Keratinocyte (primary cell): ENCODE measurements at regions not wholly inside any gene's neighbourhood (a gene's known extent, or its start where the extent isn't known, plus 50 kb on each side); places are given as distances from the start of the nearest gene placed in this dataset.

ENCODE experiments used
- DNase-seq: peaks from one replicate; pipeline ENCODE4 v3.0.0-alpha.2; 2011; ENCODE audit warnings: low read depth, missing footprints, low spot score
- FAIRE-seq: peaks from 2 replicates; lab custom pipeline; 2011; peaks lifted over from hg19 to GRCh38; lab: Jason Lieb, UNC
- H2AFZ ChIP-seq: 2 replicates; pipeline ENCODE4 v1.6.0; 2012; ENCODE audit warnings: low read length, control low read depth, inconsistent platforms; ENCODE audit not compliant: control insufficient read depth
- H3K27ac ChIP-seq: 2 replicates; pipeline ENCODE4 v1.5.1; 2011; ENCODE audit warnings: low read length; ENCODE audit not compliant: control insufficient read depth, insufficient read depth
- H3K27me3 ChIP-seq: 3 replicates; pipeline ENCODE4 v1.6.0; 2011; ENCODE audit warnings: low read length; ENCODE audit not compliant: control insufficient read depth, insufficient read depth; ENCODE audit errors: extremely low read depth
- H3K36me3 ChIP-seq, 2 experiments: 2 replicates in 1 of 2; 3 replicates in 1 of 2; pipeline ENCODE4 v1.5.1; 2011; ENCODE audit warnings: low read length in 2 of 2, mild to moderate bottlenecking in 1 of 2; ENCODE audit not compliant: control insufficient read depth in 2 of 2, insufficient read depth in 2 of 2; ENCODE audit errors: extremely low read depth in 1 of 2
- H3K4me1 ChIP-seq: 3 replicates; pipeline ENCODE4 v1.5.1; 2011; ENCODE audit warnings: low read length; ENCODE audit not compliant: control insufficient read depth, insufficient read depth; ENCODE audit errors: extremely low read depth
- H3K4me2 ChIP-seq: 3 replicates; pipeline ENCODE4 v1.6.0; 2011; ENCODE audit warnings: low read depth, low read length; ENCODE audit not compliant: control insufficient read depth, insufficient read depth; ENCODE audit errors: extremely low read depth
- H3K4me3 ChIP-seq, 3 experiments: fragments of 200-600 bp in 1 of 3; sonication (generic) in 1 of 3; 2 replicates in 2 of 3; 3 replicates in 1 of 3; pipeline ENCODE4 v1.5.1; 2011 to 2016; ENCODE audit warnings: low read length in 3 of 3, mild to moderate bottlenecking in 3 of 3, control low read depth in 2 of 3, inconsistent platforms in 1 of 3, low read depth in 1 of 3, mixed read lengths in 1 of 3, mixed run types in 1 of 3, moderate library complexity in 1 of 3; ENCODE audit not compliant: control insufficient read depth in 2 of 3, insufficient read depth in 2 of 3; ENCODE audit errors: extremely low read depth in 1 of 3
- H3K79me2 ChIP-seq: 2 replicates; pipeline ENCODE4 v1.6.0; 2012; ENCODE audit warnings: low read length; ENCODE audit not compliant: control insufficient read depth, insufficient read depth
- H3K9ac ChIP-seq: 3 replicates; pipeline ENCODE4 v1.6.0; 2011; ENCODE audit warnings: low read length; ENCODE audit not compliant: control insufficient read depth, insufficient read depth; ENCODE audit errors: extremely low read depth
- H3K9me1 ChIP-seq: 3 replicates; pipeline ENCODE4 v1.6.0; 2011; ENCODE audit warnings: low read length; ENCODE audit not compliant: control insufficient read depth, insufficient read depth; ENCODE audit errors: extremely low read depth
- H3K9me3 ChIP-seq: 2 replicates; pipeline ENCODE4 v1.5.1; 2012; ENCODE audit warnings: low read depth, low read length; ENCODE audit not compliant: control insufficient read depth
- H4K20me1 ChIP-seq: 3 replicates; pipeline ENCODE4 v1.6.0; 2011; ENCODE audit warnings: low read length; ENCODE audit not compliant: control insufficient read depth, insufficient read depth; ENCODE audit errors: extremely low read depth
- CTCF ChIP-seq, 3 experiments: IDR thresholded peaks in 1 of 3; conservative IDR thresholded peaks in 1 of 3; optimal IDR thresholded peaks in 1 of 3; 2 replicates in 2 of 3; 3 replicates in 1 of 3; pipeline versions ENCODE3 to v1.5.1; 2011; ENCODE audit warnings: low read length in 3 of 3, mild to moderate bottlenecking in 3 of 3, moderate library complexity in 2 of 3, control low read depth in 1 of 3, inconsistent platforms in 1 of 3; ENCODE audit not compliant: insufficient read depth in 2 of 3; ENCODE audit errors: extremely low read depth in 1 of 3
- EZH2 ChIP-seq: IDR thresholded peaks from one replicate; pipeline ENCODE4 v1.6.1; 2012; ENCODE audit warnings: inconsistent platforms, mild to moderate bottlenecking, low read length, moderate library complexity
- dilution Hi-C: fragments of 300-500 bp; cut with MboI; formaldehyde crosslinking; loops from one replicate; pipeline ENCODE4 v1.7.0; 2020; ENCODE audit warnings: low sequenced_read_pairs; ENCODE audit not compliant: extremely low pct_ligation_motif_present

GRCh38 chr20:43357352-43357751 is 100.3 kb upstream of the SRSF6 start:
- FAIRE-seq (no peak), DNase-seq (no peak)
- Histone ChIP-seq H3K9me1 (no peaks in the 10 kb centered on the region), H3K9me3 (no peaks in the 10 kb centered on the region), H3K4me3 (no peak overlapping the region), H3K4me1 (no peaks in the 10 kb centered on the region), H3K9ac (no peak overlapping the region), H2AFZ (no peak overlapping the region), H4K20me1 (no peaks in the 10 kb centered on the region), H3K27ac (no peak overlapping the region), H3K36me3 (no peaks in the 10 kb centered on the region), H3K27me3 (no peaks in the 10 kb centered on the region), H3K4me2 (no peak overlapping the region), H3K79me2 (no peaks in the 10 kb centered on the region)
- dilution Hi-C loops = no loop called here
- TF ChIP-seq CTCF (optimal IDR thresholded peaks at IDR 0.05 in 1 of 3, IDR thresholded peaks at IDR 0.05 in 1 of 3, conservative IDR thresholded peaks at IDR 0.05 in 1 of 3; ENCODE audit: extremely low read depth in 1 of 3, insufficient read depth in 2 of 3, low read length in 3 of 3) (no peak), EZH2 (no peak)

- Histone ChIP-seq H3K27me3 (no peaks in the 10 kb centered on the region), H3K9me3 (no peaks in the 10 kb centered on the region), H3K36me3 (no peaks in the 10 kb centered on the region), H3K4me3 (no peak overlapping the region), H3K79me2 (no peaks in the 10 kb centered on the region), H3K9ac (no peak overlapping the region), H3K4me1 (no peaks in the 10 kb centered on the region), H2AFZ (no peak overlapping the region), H3K27ac (no peak overlapping the region), H3K9me1 (no peaks in the 10 kb centered on the region), H4K20me1 (no peaks in the 10 kb centered on the region), H3K4me2 (no peak overlapping the region)
- no peak for TF ChIP-seq CTCF (optimal IDR thresholded peaks at IDR 0.05 in 1 of 3, IDR thresholded peaks at IDR 0.05 in 1 of 3, conservative IDR thresholded peaks at IDR 0.05 in 1 of 3; ENCODE audit: extremely low read depth in 1 of 3, insufficient read depth in 2 of 3, low read length in 3 of 3)
- no peak for TF ChIP-seq EZH2
- FAIRE-seq (no peak), DNase-seq (no peak)
- dilution Hi-C loops = no loop called here
Observed at GRCh38 chr20:43355610-43356009, 102.1 kb upstream of the SRSF6 start.
